MM.1S (cell line): ENCODE measurements at regions not wholly inside any gene's neighbourhood (a gene's known extent, or its start where the extent isn't known, plus 50 kb on each side); places are given as distances from the start of the nearest gene placed in this dataset.

ENCODE experiments used
- DNase-seq: peaks from one replicate; pipeline ENCODE4 v3.0.0-alpha.2; 2015
- H2AFZ ChIP-seq: fragments of 300-600 bp; sonication (generic); 2 replicates; pipeline ENCODE4 v1.6.0; 2016; ENCODE audit warnings: antibody characterized with exemption, low read length
- H3F3A ChIP-seq: fragments of 300-600 bp; sonication (generic); 2 replicates; pipeline ENCODE4 v1.6.1; 2016; ENCODE audit warnings: mild to moderate bottlenecking, antibody characterized with exemption, low read length, moderate library complexity, mixed read lengths; ENCODE audit not compliant: insufficient read depth
- H3K27ac ChIP-seq: fragments of 300-600 bp; sonication (generic); 2 replicates; pipeline ENCODE4 v1.5.1; 2016; ENCODE audit warnings: mild to moderate bottlenecking, low read length
- H3K27me3 ChIP-seq: fragments of 300-600 bp; sonication (generic); replicated peaks from 2 replicates; pipeline ENCODE4 v1.6.0; 2016; ENCODE audit warnings: low read length; ENCODE audit not compliant: insufficient read depth
- H3K36me3 ChIP-seq: fragments of 300-600 bp; sonication (generic); replicated peaks from 2 replicates; pipeline ENCODE4 v1.6.1; 2016; ENCODE audit warnings: mild to moderate bottlenecking, low read length, mixed read lengths; ENCODE audit not compliant: insufficient read depth
- H3K4me1 ChIP-seq: fragments of 300-600 bp; sonication (generic); 2 replicates; pipeline ENCODE4 v1.6.1; 2016; ENCODE audit warnings: low read length, mixed read lengths
- H3K4me2 ChIP-seq: fragments of 300-600 bp; sonication (generic); 2 replicates; pipeline ENCODE4 v1.6.0; 2016; ENCODE audit warnings: low read depth, low read length
- H3K4me3 ChIP-seq: fragments of 300-600 bp; sonication (generic); 2 replicates; pipeline ENCODE4 v1.5.1; 2016; ENCODE audit warnings: low read length, mixed read lengths
- H3K79me2 ChIP-seq: fragments of 300-600 bp; sonication (generic); 2 replicates; pipeline ENCODE4 v1.6.1; 2016; ENCODE audit warnings: mixed run types, low read length, mixed read lengths
- H3K9ac ChIP-seq: fragments of 300-600 bp; sonication (generic); 2 replicates; pipeline ENCODE4 v1.6.1; 2016; ENCODE audit warnings: low read length, mixed read lengths
- H3K9me2 ChIP-seq: fragments of 300-600 bp; sonication (generic); replicated peaks from 2 replicates; pipeline ENCODE4 v1.6.1; 2016; ENCODE audit warnings: mild to moderate bottlenecking, low read length, mixed read lengths; ENCODE audit not compliant: insufficient read depth
- H3K9me3 ChIP-seq: fragments of 300-600 bp; sonication (generic); replicated peaks from 2 replicates; pipeline ENCODE4 v1.6.1; 2016; ENCODE audit warnings: mild to moderate bottlenecking, low read length, mixed read lengths; ENCODE audit not compliant: insufficient read depth
- H4K20me1 ChIP-seq: fragments of 300-600 bp; sonication (generic); 2 replicates; pipeline ENCODE4 v1.6.1; 2016; ENCODE audit warnings: mild to moderate bottlenecking, low read length, moderate library complexity, mixed read lengths; ENCODE audit not compliant: insufficient read depth
- EZH2 ChIP-seq: fragments of 300-600 bp; sonication (generic); optimal IDR thresholded peaks from 2 replicates; pipeline ENCODE3; 2017; ENCODE audit warnings: low read depth, mild to moderate bottlenecking, antibody characterized with exemption, low read length, mixed read lengths
- EZH2phosphoT487 ChIP-seq: fragments of 300-600 bp; sonication (generic); IDR thresholded peaks from 2 replicates; pipeline ENCODE4 v1.6.1; 2018; ENCODE audit warnings: antibody characterized with exemption, low read length
- TF ChIP-seq, protein P1 (sequence below): fragments of 300-600 bp; sonication (generic); IDR thresholded peaks from 2 replicates; pipeline ENCODE4 v1.5.1; 2016; ENCODE audit warnings: antibody characterized with exemption, low read length, mixed read lengths

DNA sequence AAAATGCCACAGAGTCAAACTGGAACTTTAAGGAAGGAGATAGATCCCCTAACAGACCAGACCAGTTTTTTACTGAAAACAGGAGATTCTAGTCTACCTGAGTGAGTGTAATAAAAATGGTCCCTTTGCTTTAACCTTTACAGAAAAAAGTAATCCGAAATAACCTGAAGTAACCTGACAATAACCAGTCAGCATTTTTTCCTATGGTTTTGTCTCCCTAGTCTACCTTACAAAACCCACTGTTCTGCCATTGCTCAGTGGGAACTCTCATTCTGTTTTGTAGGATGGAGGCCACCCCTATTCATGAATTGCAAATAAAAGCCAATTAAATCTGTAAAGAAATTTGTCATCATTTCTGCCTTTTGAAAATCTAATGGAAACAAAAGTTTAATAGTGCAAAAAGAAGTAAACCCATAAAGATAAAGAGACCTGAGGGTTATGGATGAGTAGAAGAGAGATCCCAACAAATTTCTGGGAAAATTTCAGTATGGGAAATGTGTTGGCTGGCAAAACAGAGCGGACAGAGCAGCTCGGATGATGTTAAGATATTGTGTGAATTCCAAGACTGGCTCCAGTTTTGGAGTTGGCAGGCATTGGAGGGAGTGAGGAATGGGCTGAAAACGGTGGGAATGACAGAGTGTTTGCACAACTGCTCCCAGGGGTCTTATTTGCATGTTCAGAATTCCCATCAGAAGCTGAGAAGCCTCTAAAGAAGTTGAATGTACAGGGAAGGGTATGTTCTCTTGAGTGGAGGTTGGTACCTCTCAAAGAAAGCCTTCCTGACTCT is 104.7 kb upstream of the RALGAPA2 start:
- Histone ChIP-seq H3K79me2 (no peaks in the 10 kb centered on the region), H3K9ac (no peak overlapping the region)
- TF ChIP-seq, protein P1, sequence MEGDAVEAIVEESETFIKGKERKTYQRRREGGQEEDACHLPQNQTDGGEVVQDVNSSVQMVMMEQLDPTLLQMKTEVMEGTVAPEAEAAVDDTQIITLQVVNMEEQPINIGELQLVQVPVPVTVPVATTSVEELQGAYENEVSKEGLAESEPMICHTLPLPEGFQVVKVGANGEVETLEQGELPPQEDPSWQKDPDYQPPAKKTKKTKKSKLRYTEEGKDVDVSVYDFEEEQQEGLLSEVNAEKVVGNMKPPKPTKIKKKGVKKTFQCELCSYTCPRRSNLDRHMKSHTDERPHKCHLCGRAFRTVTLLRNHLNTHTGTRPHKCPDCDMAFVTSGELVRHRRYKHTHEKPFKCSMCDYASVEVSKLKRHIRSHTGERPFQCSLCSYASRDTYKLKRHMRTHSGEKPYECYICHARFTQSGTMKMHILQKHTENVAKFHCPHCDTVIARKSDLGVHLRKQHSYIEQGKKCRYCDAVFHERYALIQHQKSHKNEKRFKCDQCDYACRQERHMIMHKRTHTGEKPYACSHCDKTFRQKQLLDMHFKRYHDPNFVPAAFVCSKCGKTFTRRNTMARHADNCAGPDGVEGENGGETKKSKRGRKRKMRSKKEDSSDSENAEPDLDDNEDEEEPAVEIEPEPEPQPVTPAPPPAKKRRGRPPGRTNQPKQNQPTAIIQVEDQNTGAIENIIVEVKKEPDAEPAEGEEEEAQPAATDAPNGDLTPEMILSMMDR, result no peak
- TF ChIP-seq EZH2 (no peak), EZH2phosphoT487 (no peak)

DNA sequence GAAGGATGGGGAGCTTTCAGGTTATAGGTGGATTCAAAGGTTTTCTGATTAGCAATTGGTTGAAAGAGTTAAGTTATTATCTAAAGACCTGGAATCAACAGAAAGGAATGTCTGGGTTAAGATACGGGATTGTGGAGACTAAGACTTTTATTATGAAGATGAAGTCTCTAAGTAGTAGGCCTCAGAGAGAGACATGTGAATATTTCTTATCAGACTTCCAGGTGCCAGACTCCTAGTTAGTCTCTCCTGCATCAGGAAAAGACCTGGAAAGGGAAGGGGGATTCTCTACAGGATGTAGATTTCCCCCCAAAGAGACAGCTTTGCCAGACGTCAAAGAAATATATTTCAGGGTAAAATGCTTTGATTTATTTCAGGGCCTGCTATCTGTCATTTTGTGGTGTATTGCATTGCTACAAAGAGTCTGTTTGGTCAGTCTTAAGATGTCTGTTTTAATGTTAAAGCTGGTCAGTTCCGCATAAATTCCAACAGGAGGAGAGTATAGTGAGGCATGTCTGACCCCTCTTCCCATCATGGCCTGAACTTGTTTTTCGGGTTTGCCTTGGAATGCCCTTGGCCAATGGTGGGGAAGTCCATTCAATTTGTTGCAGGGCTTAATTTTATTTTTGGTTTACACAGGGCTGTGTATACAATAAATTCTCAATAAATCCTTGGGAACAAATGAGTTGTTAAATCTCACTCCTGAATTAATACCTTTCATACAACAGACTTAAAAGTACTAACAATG is 103.4 kb upstream of the RALGAPA2 start:
- Histone ChIP-seq H2AFZ (no peak overlapping the region), H3K79me2 (no peaks in the 10 kb centered on the region), H3K4me2 (no peak overlapping the region), H3F3A (no peaks in the 10 kb centered on the region), H3K9ac (no peak overlapping the region), H3K4me1 (no peaks in the 10 kb centered on the region), H4K20me1 (no peaks in the 10 kb centered on the region), H3K4me3 (no peak overlapping the region), H3K27ac (no peak overlapping the region), H3K9me2 (no peaks in the 10 kb centered on the region), H3K9me3 (no peaks in the 10 kb centered on the region), H3K36me3 (no peaks in the 10 kb centered on the region), H3K27me3 (no peaks in the 10 kb centered on the region)
- no peak for DNase-seq
- TF ChIP-seq, protein P1, result no peak
- TF ChIP-seq EZH2 (no peak), EZH2phosphoT487 (no peak)

More for the DNA sequence above, 104.7 kb upstream of the RALGAPA2 start:
- no peaks in the 10 kb centered on the region for H3K9me3 ChIP-seq
- H3K9me2 ChIP-seq, result no peaks in the 10 kb centered on the region
- H4K20me1 ChIP-seq, result no peaks in the 10 kb centered on the region
- no peak overlapping the region for H3K4me3 ChIP-seq
- DNase-seq, result no peak
- no peaks in the 10 kb centered on the region for H3F3A ChIP-seq
- no peaks in the 10 kb centered on the region for H3K4me1 ChIP-seq
- H3K27ac ChIP-seq, result no peak overlapping the region
- H2AFZ ChIP-seq, result no peak overlapping the region
- H3K36me3 ChIP-seq, result no peaks in the 10 kb centered on the region
- no peak overlapping the region for H3K4me2 ChIP-seq
- H3K27me3 ChIP-seq, result no peaks in the 10 kb centered on the region

DNA sequence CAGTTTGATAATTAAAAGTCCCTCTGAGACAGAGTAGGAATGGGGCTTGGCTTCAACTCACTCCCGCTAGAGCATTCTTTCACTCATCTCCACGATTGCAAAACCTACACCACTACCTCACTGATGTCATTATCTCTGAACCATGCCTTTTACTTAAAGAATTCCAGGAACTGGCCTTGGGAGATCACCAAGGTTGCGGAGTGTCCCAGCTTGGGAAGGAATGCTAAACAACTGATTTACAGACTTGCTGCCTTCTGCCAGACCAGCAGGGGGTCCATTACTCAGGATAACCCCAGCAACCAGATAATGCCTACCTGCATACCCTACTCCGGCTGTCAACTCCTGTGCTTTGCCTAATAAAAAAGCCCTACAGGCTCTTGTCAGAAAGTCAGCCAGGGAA is 102.2 kb upstream of the RALGAPA2 start:
- Histone ChIP-seq H3K27me3 (no peaks in the 10 kb centered on the region), H3K4me1 (no peaks in the 10 kb centered on the region), H2AFZ (no peak overlapping the region), H3K27ac (no peak overlapping the region), H4K20me1 (no peaks in the 10 kb centered on the region), H3K9ac (no peak overlapping the region), H3K79me2 (no peaks in the 10 kb centered on the region), H3F3A (no peaks in the 10 kb centered on the region), H3K4me2 (no peak overlapping the region), H3K4me3 (no peak overlapping the region), H3K9me3 (no peaks in the 10 kb centered on the region), H3K36me3 (no peaks in the 10 kb centered on the region), H3K9me2 (no peaks in the 10 kb centered on the region; the same call in 1 of the 2 replicates)
- DNase-seq, result no peak
- TF ChIP-seq, protein P1, result no peak
